Liver (tissue), 3 donors: ENCODE measurements at regions not wholly inside any gene's neighbourhood (a gene's known extent, or its start where the extent isn't known, plus 50 kb on each side); places are given as distances from the start of the nearest gene placed in this dataset.

Source experiments
- CTCF ChIP-seq: fragments of 150-350 bp; IDR thresholded peaks from 2 replicates; pipeline ENCODE4 v1.5.1; 2017; ENCODE audit warnings: improper control_type of control experiment, low read depth, low read length; ENCODE audit not compliant: missing input control
- EGR1 ChIP-seq, 2 donors: IDR thresholded peaks; 2 replicates each; pipeline ENCODE4 v1.6.1; 2016 to 2018; ENCODE audit warnings: antibody characterized with exemption in 2 of 2, low read depth in 2 of 2
- FOXA2 ChIP-seq: IDR thresholded peaks from 2 replicates; pipeline ENCODE4 v1.6.1; 2016; ENCODE audit warnings: antibody characterized with exemption
- GABPA ChIP-seq, 2 donors: IDR thresholded peaks in 1 of 2; conservative IDR thresholded peaks in 1 of 2; 2 replicates each; pipeline ENCODE4 v1.6.1; 2016; ENCODE audit warnings: antibody characterized with exemption in 2 of 2, mild to moderate bottlenecking in 1 of 2, moderate library complexity in 1 of 2
- JUND ChIP-seq, 2 donors: IDR thresholded peaks; 2 replicates each; pipeline ENCODE4 v1.6.1; 2016; ENCODE audit warnings: antibody characterized with exemption in 2 of 2
- RAD21 ChIP-seq, 2 donors: IDR thresholded peaks; 2 replicates each; pipeline ENCODE4 v1.6.1; 2016; ENCODE audit warnings: antibody characterized with exemption in 2 of 2, mild to moderate bottlenecking in 2 of 2
- REST ChIP-seq: IDR thresholded peaks from 2 replicates; pipeline ENCODE4 v1.6.1; 2016; ENCODE audit warnings: antibody characterized with exemption, mild to moderate bottlenecking
- TAF1 ChIP-seq: conservative IDR thresholded peaks from 2 replicates; pipeline ENCODE4 v1.6.1; 2016; ENCODE audit warnings: antibody characterized with exemption, mild to moderate bottlenecking
- YY1 ChIP-seq: IDR thresholded peaks from 2 replicates; pipeline ENCODE4 v1.6.1; 2016; ENCODE audit warnings: antibody characterized with exemption, mild to moderate bottlenecking
- donor health status: healthy.
- donor health status: healthy.

- no peak for TF ChIP-seq CTCF
- no peak for TF ChIP-seq FOXA2
- TF ChIP-seq GABPA (IDR thresholded peaks at IDR 0.05 in 1 of 2, conservative IDR thresholded peaks at IDR 0.05 in 1 of 2), result no peak
- no peak for TF ChIP-seq REST
- no peak for TF ChIP-seq EGR1 (IDR thresholded peaks at IDR 0.05; ENCODE audit: low read depth in 2 of 2)
- no peak for TF ChIP-seq YY1
- no peak for TF ChIP-seq TAF1
- no peak for TF ChIP-seq RAD21 (IDR thresholded peaks at IDR 0.05)
- no peak for TF ChIP-seq JUND (IDR thresholded peaks at IDR 0.05)
Measured at GRCh38 chr2:196409376-196409775, 230.1 kb upstream of the CCDC150 start.
